ENCODE measurements at regions not wholly inside any gene's neighbourhood (a gene's known extent, or its start where the extent isn't known, plus 50 kb on each side); places are given as distances from the start of the nearest gene placed in this dataset.

GRCh38 chr3:177822681-177823096, 625.4 kb upstream of the TBL1XR1 start:
- Mint-ChIP-seq H3K9me3 (0 out of 2 replicates have a peak, but pooled peaks cover 3% of the 10 kb centered on the region), H3K4me1 (peaks cover 11% of the 10 kb centered on the region), H3K27ac (no peak overlapping the region), H3K36me3 (no peaks in the 10 kb centered on the region), H3K27me3 (ENCODE audit: low read depth) (no peaks in the 10 kb centered on the region), H3K4me3 (no peak overlapping the region)
- DNase-seq (ENCODE audit: low spot score) (no peak), ATAC-seq (no peak)
- TF ChIP-seq ZNF263 (CRISPR knock-in tag; IDR thresholded peaks at IDR 0.05; ENCODE audit: low read depth) (no peak), ETV6 (CRISPR knock-in tag; IDR thresholded peaks at IDR 0.05) (no peak), JAZF1 (CRISPR knock-in tag; IDR thresholded peaks at IDR 0.05) (no peak), ZNF423 (CRISPR knock-in tag; IDR thresholded peaks at IDR 0.05) (no peak), EMX1 (CRISPR knock-in tag; IDR thresholded peaks at IDR 0.05) (no peak), KAT7 (CRISPR knock-in tag; IDR thresholded peaks at IDR 0.05; ENCODE audit: borderline replicate concordance) (no peak), GTF2I (CRISPR knock-in tag; conservative IDR thresholded peaks at IDR 0.05) (no peak), MXD4 (CRISPR knock-in tag; IDR thresholded peaks at IDR 0.05; ENCODE audit: borderline replicate concordance) (no peak), ELF4 (CRISPR knock-in tag; IDR thresholded peaks at IDR 0.05; ENCODE audit: low read depth) (no peak)
- TF ChIP-seq, protein P1, sequence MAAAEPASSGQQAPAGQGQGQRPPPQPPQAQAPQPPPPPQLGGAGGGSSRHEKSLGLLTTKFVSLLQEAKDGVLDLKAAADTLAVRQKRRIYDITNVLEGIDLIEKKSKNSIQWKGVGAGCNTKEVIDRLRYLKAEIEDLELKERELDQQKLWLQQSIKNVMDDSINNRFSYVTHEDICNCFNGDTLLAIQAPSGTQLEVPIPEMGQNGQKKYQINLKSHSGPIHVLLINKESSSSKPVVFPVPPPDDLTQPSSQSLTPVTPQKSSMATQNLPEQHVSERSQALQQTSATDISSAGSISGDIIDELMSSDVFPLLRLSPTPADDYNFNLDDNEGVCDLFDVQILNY (CRISPR knock-in tag; IDR thresholded peaks at IDR 0.05) = no peak
- TF ChIP-seq, protein P2, sequence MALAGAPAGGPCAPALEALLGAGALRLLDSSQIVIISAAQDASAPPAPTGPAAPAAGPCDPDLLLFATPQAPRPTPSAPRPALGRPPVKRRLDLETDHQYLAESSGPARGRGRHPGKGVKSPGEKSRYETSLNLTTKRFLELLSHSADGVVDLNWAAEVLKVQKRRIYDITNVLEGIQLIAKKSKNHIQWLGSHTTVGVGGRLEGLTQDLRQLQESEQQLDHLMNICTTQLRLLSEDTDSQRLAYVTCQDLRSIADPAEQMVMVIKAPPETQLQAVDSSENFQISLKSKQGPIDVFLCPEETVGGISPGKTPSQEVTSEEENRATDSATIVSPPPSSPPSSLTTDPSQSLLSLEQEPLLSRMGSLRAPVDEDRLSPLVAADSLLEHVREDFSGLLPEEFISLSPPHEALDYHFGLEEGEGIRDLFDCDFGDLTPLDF (CRISPR knock-in tag; IDR thresholded peaks at IDR 0.05) = no peak
- POLR2A ChIA-PET = interaction anchor here (0.7 to 1.5 kb wide), 2 partner anchors 21 to 1722 kb away, joined by 3 to 4 read pairs; no protein-coding TSS in a partner anchor
- CTCF ChIA-PET = no interaction called here

GRCh38 chr3:177823701-177824189, 626.5 kb upstream of the TBL1XR1 start:
- ATAC-seq (no peak), DNase-seq (ENCODE audit: low spot score) (no peak)
- H3K27me3 Mint-ChIP-seq (ENCODE audit: low read depth) = no peaks in the 10 kb centered on the region
- 0 out of 2 replicates have a peak, but pooled peaks cover 3% of the 10 kb centered on the region for H3K9me3 Mint-ChIP-seq
- ChIA-PET CTCF (no interaction called here), POLR2A (interaction anchor here (0.7 to 1.5 kb wide), 2 partner anchors 19 to 550 kb away, joined by 3 read pairs; no protein-coding TSS in a partner anchor)
- H3K4me3 Mint-ChIP-seq = no peak overlapping the region
- H3K27ac Mint-ChIP-seq = no peak overlapping the region
- peaks cover 11% of the 10 kb centered on the region for H3K4me1 Mint-ChIP-seq
- no peaks in the 10 kb centered on the region for H3K36me3 Mint-ChIP-seq
- TF ChIP-seq, protein P3, sequence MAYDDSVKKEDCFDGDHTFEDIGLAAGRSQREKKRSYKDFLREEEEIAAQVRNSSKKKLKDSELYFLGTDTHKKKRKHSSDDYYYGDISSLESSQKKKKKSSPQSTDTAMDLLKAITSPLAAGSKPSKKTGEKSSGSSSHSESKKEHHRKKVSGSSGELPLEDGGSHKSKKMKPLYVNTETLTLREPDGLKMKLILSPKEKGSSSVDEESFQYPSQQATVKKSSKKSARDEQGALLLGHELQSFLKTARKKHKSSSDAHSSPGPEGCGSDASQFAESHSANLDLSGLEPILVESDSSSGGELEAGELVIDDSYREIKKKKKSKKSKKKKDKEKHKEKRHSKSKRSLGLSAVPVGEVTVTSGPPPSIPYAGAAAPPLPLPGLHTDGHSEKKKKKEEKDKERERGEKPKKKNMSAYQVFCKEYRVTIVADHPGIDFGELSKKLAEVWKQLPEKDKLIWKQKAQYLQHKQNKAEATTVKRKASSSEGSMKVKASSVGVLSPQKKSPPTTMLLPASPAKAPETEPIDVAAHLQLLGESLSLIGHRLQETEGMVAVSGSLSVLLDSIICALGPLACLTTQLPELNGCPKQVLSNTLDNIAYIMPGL (CRISPR knock-in tag; IDR thresholded peaks at IDR 0.05) = no peak
- TF ChIP-seq JUN (CRISPR knock-in tag; IDR thresholded peaks at IDR 0.05) (no peak), ZNF512 (CRISPR knock-in tag; IDR thresholded peaks at IDR 0.05; ENCODE audit: borderline replicate concordance) (no peak), RORB (CRISPR knock-in tag; IDR thresholded peaks at IDR 0.05) (no peak), ZNF219 (CRISPR knock-in tag; IDR thresholded peaks at IDR 0.05; ENCODE audit: borderline replicate concordance) (no peak), JAZF1 (CRISPR knock-in tag; IDR thresholded peaks at IDR 0.05) (no peak), TEAD1 (CRISPR knock-in tag; IDR thresholded peaks at IDR 0.05) (no peak), ATF2 (CRISPR knock-in tag; IDR thresholded peaks at IDR 0.05; ENCODE audit: borderline replicate concordance, low read depth) (no peak)
- TF ChIP-seq, protein P4, sequence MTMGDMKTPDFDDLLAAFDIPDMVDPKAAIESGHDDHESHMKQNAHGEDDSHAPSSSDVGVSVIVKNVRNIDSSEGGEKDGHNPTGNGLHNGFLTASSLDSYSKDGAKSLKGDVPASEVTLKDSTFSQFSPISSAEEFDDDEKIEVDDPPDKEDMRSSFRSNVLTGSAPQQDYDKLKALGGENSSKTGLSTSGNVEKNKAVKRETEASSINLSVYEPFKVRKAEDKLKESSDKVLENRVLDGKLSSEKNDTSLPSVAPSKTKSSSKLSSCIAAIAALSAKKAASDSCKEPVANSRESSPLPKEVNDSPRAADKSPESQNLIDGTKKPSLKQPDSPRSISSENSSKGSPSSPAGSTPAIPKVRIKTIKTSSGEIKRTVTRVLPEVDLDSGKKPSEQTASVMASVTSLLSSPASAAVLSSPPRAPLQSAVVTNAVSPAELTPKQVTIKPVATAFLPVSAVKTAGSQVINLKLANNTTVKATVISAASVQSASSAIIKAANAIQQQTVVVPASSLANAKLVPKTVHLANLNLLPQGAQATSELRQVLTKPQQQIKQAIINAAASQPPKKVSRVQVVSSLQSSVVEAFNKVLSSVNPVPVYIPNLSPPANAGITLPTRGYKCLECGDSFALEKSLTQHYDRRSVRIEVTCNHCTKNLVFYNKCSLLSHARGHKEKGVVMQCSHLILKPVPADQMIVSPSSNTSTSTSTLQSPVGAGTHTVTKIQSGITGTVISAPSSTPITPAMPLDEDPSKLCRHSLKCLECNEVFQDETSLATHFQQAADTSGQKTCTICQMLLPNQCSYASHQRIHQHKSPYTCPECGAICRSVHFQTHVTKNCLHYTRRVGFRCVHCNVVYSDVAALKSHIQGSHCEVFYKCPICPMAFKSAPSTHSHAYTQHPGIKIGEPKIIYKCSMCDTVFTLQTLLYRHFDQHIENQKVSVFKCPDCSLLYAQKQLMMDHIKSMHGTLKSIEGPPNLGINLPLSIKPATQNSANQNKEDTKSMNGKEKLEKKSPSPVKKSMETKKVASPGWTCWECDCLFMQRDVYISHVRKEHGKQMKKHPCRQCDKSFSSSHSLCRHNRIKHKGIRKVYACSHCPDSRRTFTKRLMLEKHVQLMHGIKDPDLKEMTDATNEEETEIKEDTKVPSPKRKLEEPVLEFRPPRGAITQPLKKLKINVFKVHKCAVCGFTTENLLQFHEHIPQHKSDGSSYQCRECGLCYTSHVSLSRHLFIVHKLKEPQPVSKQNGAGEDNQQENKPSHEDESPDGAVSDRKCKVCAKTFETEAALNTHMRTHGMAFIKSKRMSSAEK (CRISPR knock-in tag; IDR thresholded peaks at IDR 0.05; ENCODE audit: borderline replicate concordance) = no peak
- TF ChIP-seq, protein P5, sequence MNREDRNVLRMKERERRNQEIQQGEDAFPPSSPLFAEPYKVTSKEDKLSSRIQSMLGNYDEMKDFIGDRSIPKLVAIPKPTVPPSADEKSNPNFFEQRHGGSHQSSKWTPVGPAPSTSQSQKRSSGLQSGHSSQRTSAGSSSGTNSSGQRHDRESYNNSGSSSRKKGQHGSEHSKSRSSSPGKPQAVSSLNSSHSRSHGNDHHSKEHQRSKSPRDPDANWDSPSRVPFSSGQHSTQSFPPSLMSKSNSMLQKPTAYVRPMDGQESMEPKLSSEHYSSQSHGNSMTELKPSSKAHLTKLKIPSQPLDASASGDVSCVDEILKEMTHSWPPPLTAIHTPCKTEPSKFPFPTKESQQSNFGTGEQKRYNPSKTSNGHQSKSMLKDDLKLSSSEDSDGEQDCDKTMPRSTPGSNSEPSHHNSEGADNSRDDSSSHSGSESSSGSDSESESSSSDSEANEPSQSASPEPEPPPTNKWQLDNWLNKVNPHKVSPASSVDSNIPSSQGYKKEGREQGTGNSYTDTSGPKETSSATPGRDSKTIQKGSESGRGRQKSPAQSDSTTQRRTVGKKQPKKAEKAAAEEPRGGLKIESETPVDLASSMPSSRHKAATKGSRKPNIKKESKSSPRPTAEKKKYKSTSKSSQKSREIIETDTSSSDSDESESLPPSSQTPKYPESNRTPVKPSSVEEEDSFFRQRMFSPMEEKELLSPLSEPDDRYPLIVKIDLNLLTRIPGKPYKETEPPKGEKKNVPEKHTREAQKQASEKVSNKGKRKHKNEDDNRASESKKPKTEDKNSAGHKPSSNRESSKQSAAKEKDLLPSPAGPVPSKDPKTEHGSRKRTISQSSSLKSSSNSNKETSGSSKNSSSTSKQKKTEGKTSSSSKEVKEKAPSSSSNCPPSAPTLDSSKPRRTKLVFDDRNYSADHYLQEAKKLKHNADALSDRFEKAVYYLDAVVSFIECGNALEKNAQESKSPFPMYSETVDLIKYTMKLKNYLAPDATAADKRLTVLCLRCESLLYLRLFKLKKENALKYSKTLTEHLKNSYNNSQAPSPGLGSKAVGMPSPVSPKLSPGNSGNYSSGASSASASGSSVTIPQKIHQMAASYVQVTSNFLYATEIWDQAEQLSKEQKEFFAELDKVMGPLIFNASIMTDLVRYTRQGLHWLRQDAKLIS (CRISPR knock-in tag; IDR thresholded peaks at IDR 0.05; ENCODE audit: borderline replicate concordance) = no peak
